Neural progenitor cell (in vitro differentiated cells): ENCODE measurements at regions not wholly inside any gene's neighbourhood (a gene's known extent, or its start where the extent isn't known, plus 50 kb on each side); places are given as distances from the start of the nearest gene placed in this dataset.

Experiments
- CTCF ChIP-seq: fragments of 200-600 bp; sonication (generic); IDR thresholded peaks from 2 replicates; pipeline ENCODE4 v1.5.1; 2017; ENCODE audit warnings: antibody characterized with exemption, mild to moderate bottlenecking
- EZH2 ChIP-seq: fragments of 200-600 bp; sonication (generic); IDR thresholded peaks from 2 replicates; pipeline ENCODE4 v1.6.1; 2017; ENCODE audit warnings: antibody characterized with exemption, mild to moderate bottlenecking, moderate library complexity
- EZH2phosphoT487 ChIP-seq: fragments of 200-600 bp; sonication (generic); IDR thresholded peaks from 2 replicates; pipeline ENCODE4 v1.6.1; 2017; ENCODE audit warnings: antibody characterized with exemption

- TF ChIP-seq CTCF (no peak), EZH2 (no peak), EZH2phosphoT487 (no peak)
Observed at GRCh38 chr9:85452841-85453240, 288.9 kb downstream of the AGTPBP1 start.
